ENCODE measurements at regions not wholly inside any gene's neighbourhood (a gene's known extent, or its start where the extent isn't known, plus 50 kb on each side); places are given as distances from the start of the nearest gene placed in this dataset.
A peak's percentile ranks its signal among the peaks of the same experiment; 100 is the strongest.

DNA sequence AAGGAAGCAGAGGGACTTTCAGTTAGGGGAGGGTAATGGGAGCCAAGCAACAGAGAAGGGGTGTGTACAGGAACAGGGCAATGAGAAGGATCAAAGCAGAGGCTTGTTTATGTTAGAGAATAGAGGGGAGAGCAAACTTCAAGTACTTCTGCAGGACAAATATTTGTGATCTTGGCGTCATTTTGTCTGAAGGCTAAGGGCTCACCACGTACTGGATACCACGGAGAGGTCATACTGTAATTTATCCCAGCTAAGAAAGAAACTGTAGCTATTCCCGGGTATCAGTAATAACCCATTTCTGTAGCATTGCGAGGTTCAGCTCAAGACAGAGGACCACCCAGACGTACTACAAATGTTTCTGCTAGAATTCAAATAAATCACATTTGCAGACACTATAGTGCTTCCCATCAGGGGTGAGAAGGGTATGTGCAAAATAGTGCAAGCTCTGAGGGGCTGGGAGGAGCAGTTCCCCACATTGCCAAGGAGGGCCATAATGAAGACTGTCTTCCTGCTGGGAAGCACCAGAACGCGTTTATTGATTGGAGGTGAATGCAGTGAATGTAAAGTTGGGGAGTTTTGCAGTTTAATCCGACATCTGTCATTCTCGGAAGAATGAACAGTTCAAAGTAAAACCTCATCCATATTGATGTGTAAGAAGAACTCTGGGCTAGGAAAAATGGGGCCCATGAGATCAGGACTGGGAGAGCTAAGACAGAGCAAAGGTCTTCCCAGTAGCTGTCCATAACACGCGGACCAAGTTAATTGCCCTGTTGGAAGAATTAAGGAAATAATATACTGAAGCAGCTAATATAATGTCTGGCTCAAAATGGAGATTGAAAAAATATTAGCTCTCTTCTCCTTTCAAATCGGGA is 136.9 kb downstream of the RWDD3 start (continued):
- TF ChIP-seq, protein P1, sequence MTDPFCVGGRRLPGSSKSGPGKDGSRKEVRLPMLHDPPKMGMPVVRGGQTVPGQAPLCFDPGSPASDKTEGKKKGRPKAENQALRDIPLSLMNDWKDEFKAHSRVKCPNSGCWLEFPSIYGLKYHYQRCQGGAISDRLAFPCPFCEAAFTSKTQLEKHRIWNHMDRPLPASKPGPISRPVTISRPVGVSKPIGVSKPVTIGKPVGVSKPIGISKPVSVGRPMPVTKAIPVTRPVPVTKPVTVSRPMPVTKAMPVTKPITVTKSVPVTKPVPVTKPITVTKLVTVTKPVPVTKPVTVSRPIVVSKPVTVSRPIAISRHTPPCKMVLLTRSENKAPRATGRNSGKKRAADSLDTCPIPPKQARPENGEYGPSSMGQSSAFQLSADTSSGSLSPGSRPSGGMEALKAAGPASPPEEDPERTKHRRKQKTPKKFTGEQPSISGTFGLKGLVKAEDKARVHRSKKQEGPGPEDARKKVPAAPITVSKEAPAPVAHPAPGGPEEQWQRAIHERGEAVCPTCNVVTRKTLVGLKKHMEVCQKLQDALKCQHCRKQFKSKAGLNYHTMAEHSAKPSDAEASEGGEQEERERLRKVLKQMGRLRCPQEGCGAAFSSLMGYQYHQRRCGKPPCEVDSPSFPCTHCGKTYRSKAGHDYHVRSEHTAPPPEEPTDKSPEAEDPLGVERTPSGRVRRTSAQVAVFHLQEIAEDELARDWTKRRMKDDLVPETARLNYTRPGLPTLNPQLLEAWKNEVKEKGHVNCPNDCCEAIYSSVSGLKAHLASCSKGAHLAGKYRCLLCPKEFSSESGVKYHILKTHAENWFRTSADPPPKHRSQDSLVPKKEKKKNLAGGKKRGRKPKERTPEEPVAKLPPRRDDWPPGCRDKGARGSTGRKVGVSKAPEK (CRISPR knock-in tag; IDR thresholded peaks at IDR 0.05; ENCODE audit: borderline replicate concordance), result no peak
- TF ChIP-seq SRSF1 (optimal IDR thresholded peaks at IDR 0.05; ENCODE audit: low read depth, low read length), result no peak
- TF ChIP-seq, protein P2, sequence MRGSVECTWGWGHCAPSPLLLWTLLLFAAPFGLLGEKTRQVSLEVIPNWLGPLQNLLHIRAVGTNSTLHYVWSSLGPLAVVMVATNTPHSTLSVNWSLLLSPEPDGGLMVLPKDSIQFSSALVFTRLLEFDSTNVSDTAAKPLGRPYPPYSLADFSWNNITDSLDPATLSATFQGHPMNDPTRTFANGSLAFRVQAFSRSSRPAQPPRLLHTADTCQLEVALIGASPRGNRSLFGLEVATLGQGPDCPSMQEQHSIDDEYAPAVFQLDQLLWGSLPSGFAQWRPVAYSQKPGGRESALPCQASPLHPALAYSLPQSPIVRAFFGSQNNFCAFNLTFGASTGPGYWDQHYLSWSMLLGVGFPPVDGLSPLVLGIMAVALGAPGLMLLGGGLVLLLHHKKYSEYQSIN (CRISPR knock-in tag; IDR thresholded peaks at IDR 0.05; ENCODE audit: borderline replicate concordance), result no peak
- TF ChIP-seq, protein P3, sequence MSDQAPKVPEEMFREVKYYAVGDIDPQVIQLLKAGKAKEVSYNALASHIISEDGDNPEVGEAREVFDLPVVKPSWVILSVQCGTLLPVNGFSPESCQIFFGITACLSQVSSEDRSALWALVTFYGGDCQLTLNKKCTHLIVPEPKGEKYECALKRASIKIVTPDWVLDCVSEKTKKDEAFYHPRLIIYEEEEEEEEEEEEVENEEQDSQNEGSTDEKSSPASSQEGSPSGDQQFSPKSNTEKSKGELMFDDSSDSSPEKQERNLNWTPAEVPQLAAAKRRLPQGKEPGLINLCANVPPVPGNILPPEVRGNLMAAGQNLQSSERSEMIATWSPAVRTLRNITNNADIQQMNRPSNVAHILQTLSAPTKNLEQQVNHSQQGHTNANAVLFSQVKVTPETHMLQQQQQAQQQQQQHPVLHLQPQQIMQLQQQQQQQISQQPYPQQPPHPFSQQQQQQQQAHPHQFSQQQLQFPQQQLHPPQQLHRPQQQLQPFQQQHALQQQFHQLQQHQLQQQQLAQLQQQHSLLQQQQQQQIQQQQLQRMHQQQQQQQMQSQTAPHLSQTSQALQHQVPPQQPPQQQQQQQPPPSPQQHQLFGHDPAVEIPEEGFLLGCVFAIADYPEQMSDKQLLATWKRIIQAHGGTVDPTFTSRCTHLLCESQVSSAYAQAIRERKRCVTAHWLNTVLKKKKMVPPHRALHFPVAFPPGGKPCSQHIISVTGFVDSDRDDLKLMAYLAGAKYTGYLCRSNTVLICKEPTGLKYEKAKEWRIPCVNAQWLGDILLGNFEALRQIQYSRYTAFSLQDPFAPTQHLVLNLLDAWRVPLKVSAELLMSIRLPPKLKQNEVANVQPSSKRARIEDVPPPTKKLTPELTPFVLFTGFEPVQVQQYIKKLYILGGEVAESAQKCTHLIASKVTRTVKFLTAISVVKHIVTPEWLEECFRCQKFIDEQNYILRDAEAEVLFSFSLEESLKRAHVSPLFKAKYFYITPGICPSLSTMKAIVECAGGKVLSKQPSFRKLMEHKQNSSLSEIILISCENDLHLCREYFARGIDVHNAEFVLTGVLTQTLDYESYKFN (CRISPR knock-in tag; conservative IDR thresholded peaks at IDR 0.05), result peak; percentile 51
- TF ChIP-seq, protein P4, sequence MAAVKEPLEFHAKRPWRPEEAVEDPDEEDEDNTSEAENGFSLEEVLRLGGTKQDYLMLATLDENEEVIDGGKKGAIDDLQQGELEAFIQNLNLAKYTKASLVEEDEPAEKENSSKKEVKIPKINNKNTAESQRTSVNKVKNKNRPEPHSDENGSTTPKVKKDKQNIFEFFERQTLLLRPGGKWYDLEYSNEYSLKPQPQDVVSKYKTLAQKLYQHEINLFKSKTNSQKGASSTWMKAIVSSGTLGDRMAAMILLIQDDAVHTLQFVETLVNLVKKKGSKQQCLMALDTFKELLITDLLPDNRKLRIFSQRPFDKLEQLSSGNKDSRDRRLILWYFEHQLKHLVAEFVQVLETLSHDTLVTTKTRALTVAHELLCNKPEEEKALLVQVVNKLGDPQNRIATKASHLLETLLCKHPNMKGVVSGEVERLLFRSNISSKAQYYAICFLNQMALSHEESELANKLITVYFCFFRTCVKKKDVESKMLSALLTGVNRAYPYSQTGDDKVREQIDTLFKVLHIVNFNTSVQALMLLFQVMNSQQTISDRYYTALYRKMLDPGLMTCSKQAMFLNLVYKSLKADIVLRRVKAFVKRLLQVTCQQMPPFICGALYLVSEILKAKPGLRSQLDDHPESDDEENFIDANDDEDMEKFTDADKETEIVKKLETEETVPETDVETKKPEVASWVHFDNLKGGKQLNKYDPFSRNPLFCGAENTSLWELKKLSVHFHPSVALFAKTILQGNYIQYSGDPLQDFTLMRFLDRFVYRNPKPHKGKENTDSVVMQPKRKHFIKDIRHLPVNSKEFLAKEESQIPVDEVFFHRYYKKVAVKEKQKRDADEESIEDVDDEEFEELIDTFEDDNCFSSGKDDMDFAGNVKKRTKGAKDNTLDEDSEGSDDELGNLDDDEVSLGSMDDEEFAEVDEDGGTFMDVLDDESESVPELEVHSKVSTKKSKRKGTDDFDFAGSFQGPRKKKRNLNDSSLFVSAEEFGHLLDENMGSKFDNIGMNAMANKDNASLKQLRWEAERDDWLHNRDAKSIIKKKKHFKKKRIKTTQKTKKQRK (IDR thresholded peaks at IDR 0.05; ENCODE audit: low read length), result no peak
- no peak for TF ChIP-seq ZNF737 (CRISPR knock-in tag; IDR thresholded peaks at IDR 0.05; ENCODE audit: borderline replicate concordance)
- TF ChIP-seq SOX13 (IDR thresholded peaks at IDR 0.05), result no peak
- peak in 1 of 2 experiments; percentile 18; a peak in 1 of 4 replicates for TF ChIP-seq SOX13 (CRISPR knock-in tag; conservative IDR thresholded peaks at IDR 0.05 in 1 of 2, IDR thresholded peaks at IDR 0.05 in 1 of 2)
- no peak for TF ChIP-seq SMC3 (IDR thresholded peaks at IDR 0.05; ENCODE audit: low read length)
